HG02798 (cell line): ENCODE measurements at regions not wholly inside any gene's neighbourhood (a gene's known extent, or its start where the extent isn't known, plus 50 kb on each side); places are given as distances from the start of the nearest gene placed in this dataset.
"Not testable (repeated sequence)": the region's sequence is repeated elsewhere in the genome, so short reads cannot be mapped to it uniquely, and the experiment has no call there.

Source experiments
- ATAC-seq: cut with Tn5 transposase; IDR thresholded peaks from one replicate; pipeline ENCODE4 v1.9.1; 2021; ENCODE audit warnings: mild to moderate bottlenecking; ENCODE audit not compliant: unreplicated experiment, poor library complexity

GRCh38 chr7:76852787-76853584, 179.2 kb downstream of the SPDYE17 start:
- not testable (repeated sequence) for ATAC-seq

GRCh38 chr7:76852362-76852761, 179.8 kb downstream of the SPDYE17 start:
- not testable (repeated sequence) for ATAC-seq

GRCh38 chr7:76851617-76852016, 180.5 kb downstream of the SPDYE17 start:
- ATAC-seq = not testable (repeated sequence)

GRCh38 chr7:76849887-76850563, 182.1 kb downstream of the SPDYE17 start:
- not testable (repeated sequence) for ATAC-seq

GRCh38 chr7:76839879-76840278, 192.3 kb downstream of the SPDYE17 start:
- not testable (repeated sequence) for ATAC-seq

- ATAC-seq = not testable (repeated sequence)
These were observed 192.9 kb downstream of the SPDYE17 start for GRCh38 chr7:76839214-76839613.

- ATAC-seq = not testable (repeated sequence)
These were observed 193.8 kb downstream of the SPDYE17 start for GRCh38 chr7:76838357-76838756.

DNA sequence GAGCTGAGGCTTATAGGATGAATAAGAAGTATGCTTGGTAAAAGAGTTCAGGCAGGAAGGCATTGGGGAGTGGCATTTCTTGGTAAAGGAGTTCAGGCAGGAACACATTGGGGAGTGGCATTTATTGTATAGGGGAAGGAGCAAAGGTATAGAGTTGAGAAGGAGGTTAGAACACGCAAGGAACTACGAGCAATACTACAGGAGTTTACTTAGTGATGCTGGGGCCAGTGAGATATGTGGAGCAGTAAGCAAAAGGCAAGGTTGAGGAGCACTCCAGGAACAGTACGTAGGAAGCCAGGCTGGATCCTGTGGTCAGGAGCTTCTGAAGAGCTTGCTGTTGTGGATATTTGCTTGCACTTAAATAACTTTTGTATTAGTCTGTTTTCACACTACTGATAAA, 202.2 kb upstream of the POMZP3 start:
- ATAC-seq = not testable (repeated sequence)

DNA sequence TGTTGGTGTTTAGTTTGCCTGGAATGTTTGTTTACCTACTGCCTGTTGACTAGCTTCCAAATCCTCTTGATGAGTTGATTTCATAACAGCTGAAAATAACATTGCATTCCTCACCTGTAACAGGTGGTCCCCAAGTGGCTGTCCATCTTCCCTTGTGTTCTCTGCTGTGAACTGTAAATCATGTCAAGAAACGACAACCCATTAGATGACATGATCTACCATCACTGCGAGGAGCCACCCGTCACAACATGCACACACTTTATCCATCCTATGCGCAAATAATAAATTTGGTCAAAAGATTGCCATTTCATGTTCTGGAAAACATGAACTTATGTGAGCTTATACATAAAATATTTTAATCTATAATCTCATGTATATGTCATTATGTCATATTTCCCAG, 199.1 kb upstream of the POMZP3 start:
- ATAC-seq = not testable (repeated sequence)

DNA sequence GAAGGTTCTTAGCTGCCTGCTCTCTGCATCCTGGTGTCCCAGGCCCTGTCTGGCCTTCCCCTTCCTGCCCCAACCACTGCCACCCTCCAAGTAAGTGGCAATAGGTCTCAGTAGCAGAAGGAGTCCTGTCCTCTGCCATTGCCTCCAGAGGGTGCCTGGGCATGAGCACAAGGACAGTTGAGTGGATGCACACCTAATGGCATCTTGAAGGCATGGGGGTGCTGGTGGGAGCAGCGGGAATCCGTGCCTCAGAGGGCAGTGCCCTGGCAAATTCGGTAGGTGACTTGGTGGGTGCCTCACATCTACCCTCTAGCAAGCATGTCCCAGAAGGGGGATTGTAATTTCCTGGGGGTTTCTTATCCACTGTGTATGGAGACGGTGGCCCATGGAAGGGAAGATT, 182.8 kb upstream of the POMZP3 start:
- not testable (repeated sequence) for ATAC-seq

- ATAC-seq = not testable (repeated sequence)
These were observed 180.6 kb upstream of the POMZP3 start for GRCh38 chr7:76807588-76808100.

GRCh38 chr7:76806460-76806859, 179.4 kb upstream of the POMZP3 start:
- not testable (repeated sequence) for ATAC-seq

- ATAC-seq = not testable (repeated sequence)
These were observed 178.9 kb upstream of the POMZP3 start for GRCh38 chr7:76806010-76806409.

DNA sequence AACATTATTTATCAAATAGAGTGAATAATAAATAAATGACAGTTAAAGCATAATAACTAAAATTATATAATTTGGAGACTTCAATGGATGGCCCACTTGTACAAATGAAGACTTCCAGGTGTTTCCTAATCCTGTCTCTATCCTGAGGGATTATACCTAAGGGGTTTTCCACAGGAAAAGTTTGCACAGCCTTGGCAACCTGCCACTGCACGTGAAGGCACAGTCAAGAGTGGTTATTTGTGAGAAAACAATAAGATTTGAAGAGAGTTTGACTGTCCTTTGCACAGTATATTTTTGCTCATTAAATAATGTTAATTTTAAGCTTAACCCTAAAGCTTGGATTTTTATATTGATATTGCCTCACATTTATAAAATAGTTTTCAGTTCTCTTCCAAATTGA, 178.2 kb upstream of the POMZP3 start:
- ATAC-seq = not testable (repeated sequence)

DNA sequence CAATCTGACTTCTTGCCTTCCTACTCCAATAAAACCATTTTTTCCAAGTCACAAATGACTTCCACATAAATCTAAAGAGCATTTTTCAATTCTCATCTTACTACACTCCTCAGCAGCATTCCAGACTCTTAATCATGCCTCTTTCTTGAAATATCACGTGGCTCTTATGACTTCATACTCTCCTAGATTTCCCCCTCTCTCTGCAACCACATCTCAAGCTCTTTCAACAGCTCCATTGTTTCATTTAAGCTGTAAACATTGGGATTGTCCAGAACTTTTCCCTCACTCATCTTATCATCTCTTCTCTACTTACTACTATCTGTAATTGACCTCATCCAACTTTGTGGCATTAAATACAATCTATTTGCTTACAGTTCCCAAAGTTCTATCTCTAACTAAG, 170.6 kb upstream of the POMZP3 start:
- ATAC-seq = not testable (repeated sequence)

- not testable (repeated sequence) for ATAC-seq
These were observed 153.6 kb upstream of the POMZP3 start for GRCh38 chr7:76780693-76781092.

GRCh38 chr7:76774279-76774678, 147.2 kb upstream of the POMZP3 start:
- ATAC-seq = not testable (repeated sequence)

DNA sequence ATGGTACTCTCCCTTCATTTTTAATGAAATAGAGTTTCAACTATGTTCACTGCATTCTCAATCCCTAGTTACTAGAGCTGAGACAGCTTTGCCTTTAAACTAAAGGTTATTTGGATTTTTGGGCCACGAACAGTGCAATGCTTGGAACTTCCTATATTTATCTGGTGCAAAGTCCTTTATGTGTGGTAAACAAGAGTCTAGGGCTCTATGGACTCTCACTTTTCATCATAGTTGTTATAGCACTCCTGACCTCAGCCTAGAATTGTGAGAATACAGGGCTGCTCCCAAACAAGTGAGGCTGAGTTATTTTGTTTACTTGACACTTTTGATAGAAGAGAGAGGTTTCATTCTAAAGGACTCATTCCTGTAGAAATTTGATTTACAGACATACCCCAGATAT, 144.9 kb upstream of the POMZP3 start:
- not testable (repeated sequence) for ATAC-seq

- ATAC-seq = not testable (repeated sequence)
These were observed 136.9 kb upstream of the POMZP3 start for GRCh38 chr7:76763977-76764376.

DNA sequence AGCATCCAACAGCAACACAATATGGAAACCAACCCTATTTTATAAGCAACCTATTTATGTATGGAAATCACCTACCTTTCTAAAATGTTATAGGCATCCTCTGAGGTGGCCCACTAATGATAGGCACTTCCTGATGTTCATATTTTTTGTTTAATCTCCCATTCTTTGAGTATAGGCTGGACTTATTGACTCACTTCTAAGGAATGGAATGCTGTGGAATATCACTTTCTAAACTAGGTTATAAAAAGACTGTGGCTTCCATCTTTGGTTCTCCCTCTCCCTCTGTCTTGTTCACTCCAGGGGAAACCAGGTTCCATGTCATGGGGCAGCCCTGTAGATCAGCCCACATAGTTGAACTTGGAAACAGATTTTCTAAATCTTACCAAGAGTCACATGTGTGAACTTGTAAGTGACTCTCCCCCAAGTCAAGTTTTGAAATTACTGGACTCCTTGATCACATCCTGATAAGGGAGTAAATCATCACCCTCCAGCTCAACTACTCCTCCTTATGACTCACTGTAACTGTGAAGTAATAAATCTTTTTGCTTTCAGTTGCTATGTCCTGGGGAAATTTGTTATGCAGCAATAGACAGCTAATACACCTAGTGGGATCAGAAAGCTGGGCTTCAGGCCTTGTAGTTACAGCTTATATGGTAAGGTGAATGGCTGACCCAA, 133.6 kb upstream of the POMZP3 start:
- ATAC-seq = not testable (repeated sequence)

DNA sequence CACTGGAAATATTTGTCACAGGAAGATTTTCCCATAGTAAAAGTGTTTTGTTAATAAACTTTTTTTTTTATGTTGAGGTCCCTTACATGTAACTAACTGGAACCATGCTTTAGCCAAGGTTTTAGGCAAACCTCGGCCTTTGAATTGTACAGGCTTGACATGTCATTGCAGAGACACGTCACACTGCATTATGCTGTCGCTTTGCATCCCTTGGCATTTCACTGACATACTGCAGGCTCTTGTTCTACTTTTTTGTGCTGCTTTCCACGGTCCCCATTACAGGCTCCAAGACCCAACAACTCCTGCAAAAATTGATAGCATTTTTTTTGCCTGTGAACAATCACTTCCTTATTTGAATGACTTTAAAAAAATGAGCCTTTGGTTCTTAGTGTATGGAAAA, 112.5 kb upstream of the POMZP3 start:
- ATAC-seq = not testable (repeated sequence)
